Right forelimb (tissue), 1 donor: ENCODE measurements at regions not wholly inside any gene's neighbourhood (a gene's known extent, or its start where the extent isn't known, plus 50 kb on each side); places are given as distances from the start of the nearest gene placed in this dataset.
A peak's percentile ranks its signal among the peaks of the same experiment; 100 is the strongest.

ENCODE experiments used
- DNase-seq: peaks from one replicate; pipeline ENCODE4 v3.0.0-alpha.2; 2018

DNA sequence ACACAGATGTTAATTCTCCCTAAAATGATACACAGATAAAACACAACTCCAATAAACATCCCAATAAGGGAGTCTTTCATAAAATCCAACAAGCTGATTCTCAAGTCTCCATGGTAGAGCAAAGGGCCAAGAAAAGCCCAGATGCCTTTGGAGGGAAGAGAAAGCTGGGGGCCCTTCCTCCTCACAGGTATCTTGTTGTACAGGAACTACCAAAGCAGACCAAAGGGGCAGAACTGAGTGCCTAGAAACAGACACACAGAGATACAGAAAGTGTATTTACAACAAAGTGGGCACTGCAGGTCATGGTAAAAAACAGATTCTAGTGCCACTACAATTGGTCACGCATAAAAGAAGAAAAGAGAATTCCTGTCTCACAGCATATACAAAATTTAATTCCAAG lies 87.2 kb upstream of the NSMCE3 start:
- DNase-seq: no peak

DNA sequence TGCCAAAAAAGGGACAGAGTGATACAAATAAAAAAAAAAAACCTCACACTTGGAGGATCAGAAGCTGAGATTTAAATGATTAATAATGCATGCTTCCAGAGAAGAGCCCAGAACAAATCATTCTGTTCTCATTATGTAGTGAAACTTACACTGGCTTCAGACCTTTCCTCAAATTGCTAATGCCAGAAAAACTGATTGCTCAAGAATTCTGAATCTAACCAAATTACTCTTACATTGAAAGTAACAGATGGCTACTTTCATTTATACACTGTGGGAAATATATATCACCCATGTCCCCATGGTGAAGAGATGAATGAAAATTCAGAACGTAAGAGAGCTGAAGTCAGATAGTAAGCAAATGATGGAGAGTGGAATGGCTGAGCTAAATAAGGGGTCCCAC lies 85.9 kb upstream of the NSMCE3 start:
- no peak for DNase-seq

DNA sequence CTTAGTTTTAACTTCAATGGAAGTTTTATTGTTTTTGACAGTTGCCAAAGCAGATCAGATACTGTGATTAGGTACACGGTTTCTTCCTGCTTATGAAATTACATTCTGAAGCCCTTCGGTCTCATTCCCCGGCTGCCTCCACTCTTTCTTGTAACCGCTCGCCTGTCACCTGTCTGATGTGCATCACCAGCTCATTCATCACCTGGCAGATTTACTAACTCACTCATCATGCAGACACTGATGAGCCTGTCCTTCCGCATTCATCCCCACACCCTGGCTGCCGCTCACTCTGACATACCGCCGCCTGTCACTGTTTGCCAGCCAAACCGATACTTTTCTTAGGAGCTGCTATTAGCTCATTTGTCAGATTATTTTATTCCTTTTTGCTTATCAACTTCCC lies 82.8 kb upstream of the NSMCE3 start:
- no peak for DNase-seq

- DNase-seq: no peak
These were observed 79.6 kb upstream of the NSMCE3 start for GRCh38 chr15:29349196-29349595.

DNA sequence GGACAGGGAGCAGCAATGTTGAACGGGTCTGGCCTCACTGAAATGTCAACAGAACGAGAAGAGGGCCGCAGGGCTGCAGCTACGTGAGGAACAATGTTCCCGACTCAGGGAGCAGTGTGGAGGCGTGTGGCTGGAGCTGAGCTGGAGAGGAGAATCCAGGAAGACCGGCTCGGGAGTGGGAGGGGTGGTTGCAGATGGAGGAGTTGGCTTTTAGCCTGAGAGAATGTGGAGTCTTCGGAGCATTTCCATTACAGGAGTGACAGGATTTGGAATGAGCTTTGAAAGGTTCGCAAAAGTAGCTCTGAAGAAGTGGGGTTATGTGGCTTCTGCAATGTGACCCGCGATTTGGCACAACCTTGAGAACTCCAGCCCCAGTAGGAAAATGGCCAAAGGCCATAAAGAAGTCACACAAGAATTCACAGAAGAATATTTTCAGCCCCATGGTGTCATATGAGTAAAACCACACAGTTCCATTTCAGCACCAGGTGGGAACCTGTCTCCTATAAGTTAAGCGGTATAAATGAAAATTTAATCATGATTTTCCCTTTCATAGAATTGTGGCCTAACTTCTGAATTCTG lies 78.8 kb upstream of the NSMCE3 start:
- DNase-seq: peak; percentile 75

DNA sequence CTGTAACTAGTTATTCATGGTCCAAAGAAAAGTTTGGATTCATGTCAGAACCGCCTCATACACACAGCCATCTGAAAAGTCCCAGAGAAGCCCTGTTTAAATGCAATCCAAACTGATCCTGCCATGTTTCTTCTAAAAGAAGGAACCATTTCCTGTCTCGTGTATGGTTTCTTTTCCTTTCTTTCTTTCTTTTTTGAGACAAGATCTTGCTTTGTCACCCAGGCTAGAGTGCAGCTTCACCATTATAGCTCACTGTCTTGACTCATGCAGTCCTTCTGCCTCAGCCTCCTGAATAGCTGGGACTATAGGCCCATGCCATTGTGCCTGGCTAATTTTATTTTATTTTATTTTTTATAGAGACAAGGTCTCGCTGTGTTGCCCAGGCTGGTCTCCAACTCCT lies 77.4 kb upstream of the NSMCE3 start:
- no peak for DNase-seq

- DNase-seq: no peak
These were observed 76.2 kb upstream of the NSMCE3 start for GRCh38 chr15:29345549-29346525.

GRCh38 chr15:29344474-29344873 lies 74.9 kb upstream of the NSMCE3 start:
- DNase-seq: no peak

GRCh38 chr15:29343229-29343628 lies 73.6 kb upstream of the NSMCE3 start:
- DNase-seq: no peak

- no peak for DNase-seq
These were observed 72.6 kb upstream of the NSMCE3 start for GRCh38 chr15:29342201-29342600.

- no peak for DNase-seq
These were observed 67.7 kb upstream of the NSMCE3 start for GRCh38 chr15:29337156-29337959.

- no peak for DNase-seq
These were observed 64.9 kb upstream of the NSMCE3 start for GRCh38 chr15:29334544-29334943.

GRCh38 chr15:29333261-29333660 lies 63.6 kb upstream of the NSMCE3 start:
- DNase-seq: no peak

DNA sequence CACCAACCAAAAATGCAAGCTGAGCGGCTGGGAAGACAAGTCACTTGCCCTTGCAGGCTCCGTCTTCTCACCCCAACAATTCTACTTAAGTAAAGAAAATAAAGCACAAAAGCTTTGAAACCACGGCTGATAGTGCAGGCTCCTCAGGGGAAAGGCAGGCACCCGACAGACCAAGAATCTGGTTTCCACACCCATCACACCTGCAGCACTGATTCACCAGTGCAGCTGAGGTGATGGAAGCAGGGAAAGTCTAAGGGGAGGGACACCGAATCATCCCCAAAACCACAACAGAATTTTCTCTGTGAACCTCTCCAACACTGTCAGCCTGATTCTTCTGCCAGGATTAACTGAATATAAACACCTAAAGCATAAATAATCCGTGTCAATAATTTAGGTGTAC lies 62.0 kb upstream of the NSMCE3 start:
- no peak for DNase-seq

GRCh38 chr15:29331071-29331470 lies 61.4 kb upstream of the NSMCE3 start:
- no peak for DNase-seq

GRCh38 chr15:29324746-29325145 lies 55.1 kb upstream of the NSMCE3 start:
- no peak for DNase-seq

DNA sequence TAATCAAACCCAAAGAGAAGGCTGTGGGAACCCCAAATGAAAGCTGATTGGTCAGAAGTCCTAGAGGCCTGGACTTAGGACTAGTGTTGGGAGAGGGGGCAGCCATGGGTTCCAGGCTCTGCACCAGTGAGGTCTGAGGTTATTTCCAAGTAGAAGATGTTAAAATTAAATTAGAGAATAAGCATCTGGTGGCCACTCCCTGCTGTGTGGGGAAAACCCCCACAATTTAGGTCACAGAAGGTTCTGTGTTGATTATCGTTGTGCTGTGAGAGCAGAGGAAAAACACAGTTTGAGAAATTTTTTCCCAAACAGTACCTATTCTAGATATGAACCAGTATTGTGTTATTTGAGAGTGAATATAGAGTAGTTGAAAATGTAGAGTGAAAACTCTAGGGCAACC lies 53.9 kb upstream of the NSMCE3 start:
- no peak for DNase-seq

DNA sequence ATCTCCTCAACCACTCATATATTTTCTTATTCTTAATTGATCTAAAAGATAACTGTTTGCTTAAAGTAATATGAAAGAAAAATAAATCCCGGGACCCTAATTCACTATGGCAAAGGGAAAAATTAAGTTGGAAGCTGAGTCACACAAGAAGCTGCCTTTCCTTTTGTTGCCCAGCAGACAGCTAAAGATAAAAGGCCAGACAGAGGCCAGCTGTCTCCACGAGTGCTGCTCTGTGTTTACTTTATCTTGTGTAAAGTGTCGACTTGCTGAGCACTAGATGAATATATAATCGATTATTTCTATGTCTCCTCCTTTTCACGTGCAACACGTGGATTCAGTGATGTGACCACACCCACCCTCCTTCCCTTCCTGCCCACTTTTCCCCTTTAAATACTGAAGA lies 52.8 kb upstream of the NSMCE3 start:
- DNase-seq: no peak

GRCh38 chr15:29320420-29320819 lies 50.8 kb upstream of the NSMCE3 start:
- DNase-seq: no peak

- no peak for DNase-seq
These were observed 50.2 kb upstream of the NSMCE3 start for GRCh38 chr15:29319823-29320222.
